Thoracic aorta (tissue), 2 donors: ENCODE measurements at regions not wholly inside any gene's neighbourhood (a gene's known extent, or its start where the extent isn't known, plus 50 kb on each side); places are given as distances from the start of the nearest gene placed in this dataset.
"Not testable (repeated sequence)": the region's sequence is repeated elsewhere in the genome, so short reads cannot be mapped to it uniquely, and the experiment has no call there.

Experiments used
- ATAC-seq: fragments of 150-250 bp; one replicate; pipeline ENCODE4 v1.8.0; 2017; ENCODE audit warnings: low read depth; ENCODE audit not compliant: insufficient number of reproducible peaks, low FRiP score
- DNase-seq: peaks from one replicate; pipeline ENCODE4 v3.0.0-alpha.2; 2020; ENCODE audit warnings: low spot score
- H3K27ac ChIP-seq, 2 donors: fragments of 200-600 bp; sonication (generic); 1 replicate in 1 of 2; 2 replicates in 1 of 2; pipeline ENCODE4 v1.5.1; 2016; ENCODE audit warnings: mild to moderate bottlenecking in 2 of 2, moderate library complexity in 2 of 2
- H3K27me3 ChIP-seq: fragments of 200-600 bp; sonication (generic); replicated peaks from 2 replicates; pipeline ENCODE4 v1.6.0; 2016; ENCODE audit warnings: mild to moderate bottlenecking; ENCODE audit not compliant: insufficient read depth
- H3K36me3 ChIP-seq: fragments of 200-600 bp; sonication (generic); one replicate; pipeline ENCODE4 v1.5.1; 2016
- H3K4me1 ChIP-seq, 2 donors: fragments of 200-600 bp; sonication (generic); 1 replicate in 1 of 2; 2 replicates in 1 of 2; pipeline versions ENCODE4 v1.5.1 to v1.6.0; 2016; ENCODE audit warnings: low read depth in 2 of 2, mild to moderate bottlenecking in 1 of 2; ENCODE audit not compliant: control insufficient read depth in 1 of 2
- H3K4me3 ChIP-seq: fragments of 200-600 bp; sonication (generic); 2 replicates; pipeline ENCODE4 v1.5.1; 2016; ENCODE audit warnings: mild to moderate bottlenecking
- H3K9me3 ChIP-seq: fragments of 200-600 bp; sonication (generic); 2 replicates; pipeline ENCODE4 v1.5.1; 2016
- CTCF ChIP-seq: fragments of 200-600 bp; sonication (generic); IDR thresholded peaks from one replicate; pipeline ENCODE4 v1.5.1; 2019; ENCODE audit warnings: antibody characterized with exemption

- no peak for ATAC-seq
- no peak for TF ChIP-seq CTCF
- DNase-seq, result no peak
- Histone ChIP-seq H3K4me3 (no peak overlapping the region), H3K27me3 (no peaks in the 10 kb centered on the region), H3K36me3 (no peaks in the 10 kb centered on the region), H3K27ac (no peak overlapping the region), H3K4me1 (peaks cover 0 to 4% of the 10 kb centered on the region in 2 donors), H3K9me3 (no peaks in the 10 kb centered on the region)
These were observed 304.5 kb downstream of the NDUFA10 start for GRCh38 chr2:239720361-239721360.

- TF ChIP-seq CTCF, result no peak
- H3K27me3 ChIP-seq, result no peaks in the 10 kb centered on the region
- H3K9me3 ChIP-seq, result no peaks in the 10 kb centered on the region
- H3K27ac ChIP-seq, result no peak overlapping the region
- peaks cover 0 to 4% of the 10 kb centered on the region in 2 donors for H3K4me1 ChIP-seq
- H3K4me3 ChIP-seq, result no peak overlapping the region
- DNase-seq (no peak), ATAC-seq (no peak)
- no peaks in the 10 kb centered on the region for H3K36me3 ChIP-seq
These were observed 305.3 kb downstream of the NDUFA10 start for GRCh38 chr2:239719791-239720360.

- DNase-seq, H3K36me3 ChIP-seq, H3K4me3 ChIP-seq, H3K4me1 ChIP-seq, H3K27me3 ChIP-seq, H3K27ac ChIP-seq, ATAC-seq, H3K9me3 ChIP-seq: not testable (repeated sequence)
These were observed 306.2 kb downstream of the NDUFA10 start for GRCh38 chr2:239718991-239719390.

- ATAC-seq (no peak), DNase-seq (no peak)
- TF ChIP-seq CTCF, result no peak
- H3K4me1 ChIP-seq, result peaks cover 0 to 4% of the 10 kb centered on the region in 2 donors
- H3K36me3 ChIP-seq, result no peaks in the 10 kb centered on the region
- no peak overlapping the region for H3K4me3 ChIP-seq
- no peaks in the 10 kb centered on the region for H3K27me3 ChIP-seq
- H3K27ac ChIP-seq, result no peak overlapping the region
- H3K9me3 ChIP-seq, result no peaks in the 10 kb centered on the region
These were observed 307.4 kb downstream of the NDUFA10 start for GRCh38 chr2:239717706-239718105.

GRCh38 chr2:239717319-239717675 is 307.8 kb downstream of the NDUFA10 start:
- peaks cover 0 to 4% of the 10 kb centered on the region in 2 donors for H3K4me1 ChIP-seq
- H3K9me3 ChIP-seq, result no peaks in the 10 kb centered on the region
- no peak overlapping the region for H3K4me3 ChIP-seq
- H3K27ac ChIP-seq, result no peak overlapping the region
- DNase-seq (no peak), ATAC-seq (no peak)
- no peaks in the 10 kb centered on the region for H3K36me3 ChIP-seq
- TF ChIP-seq CTCF, result no peak
- H3K27me3 ChIP-seq, result no peaks in the 10 kb centered on the region
